Gastroesophageal sphincter (tissue), 3 donors: ENCODE measurements at regions not wholly inside any gene's neighbourhood (a gene's known extent, or its start where the extent isn't known, plus 50 kb on each side); places are given as distances from the start of the nearest gene placed in this dataset.

ENCODE experiments used
- CTCF ChIP-seq, 4 experiments: fragments of 200-600 bp in 2 of 4; fragments of 450-650 bp in 2 of 4; sonication (generic) in 1 of 4; IDR thresholded peaks; one replicate each; pipeline ENCODE4 v1.5.1; 2017 to 2019; ENCODE audit warnings: antibody characterized with exemption in 4 of 4, mild to moderate bottlenecking in 2 of 4, moderate library complexity in 2 of 4
- EP300 ChIP-seq: sonication (generic); formaldehyde crosslinking; IDR thresholded peaks from one replicate; pipeline ENCODE4 v1.6.1; 2017; ENCODE audit warnings: antibody characterized with exemption, mild to moderate bottlenecking

GRCh38 chr10:36612436-36612835 is 513.0 kb upstream of the ANKRD30A start:
- no peak for TF ChIP-seq EP300
- TF ChIP-seq CTCF (IDR thresholded peaks at IDR 0.05): no peak
